H9 (cell line): ENCODE measurements at regions not wholly inside any gene's neighbourhood (a gene's known extent, or its start where the extent isn't known, plus 50 kb on each side); places are given as distances from the start of the nearest gene placed in this dataset.

Experiments used
- DNase-seq: peaks from one replicate; pipeline ENCODE4 v3.0.0-alpha.2; 2017
- H2AFZ ChIP-seq: one replicate; pipeline ENCODE4 v1.6.1; 2013; ENCODE audit warnings: mild to moderate bottlenecking, low read length, control low read depth, moderate library complexity
- H2AK5ac ChIP-seq: 2 replicates; pipeline ENCODE4 v1.6.1; 2013; ENCODE audit warnings: low read length, control low read depth, mixed read lengths; ENCODE audit not compliant: insufficient read length
- H2BK120ac ChIP-seq: one replicate; pipeline ENCODE4 v1.6.1; 2013; ENCODE audit warnings: low read depth, mild to moderate bottlenecking, low read length, control low read depth, inconsistent platforms; ENCODE audit not compliant: poor library complexity, severe bottlenecking
- H2BK12ac ChIP-seq: 2 replicates; pipeline ENCODE4 v1.6.1; 2013; ENCODE audit warnings: low read length, control low read depth, mixed read lengths, low read depth; ENCODE audit not compliant: insufficient read length
- H2BK15ac ChIP-seq: 2 replicates; pipeline ENCODE4 v1.6.1; 2013; ENCODE audit warnings: low read depth, low read length, control low read depth
- H2BK20ac ChIP-seq: one replicate; pipeline ENCODE4 v1.6.1; 2013; ENCODE audit warnings: low read depth, mild to moderate bottlenecking, low read length, control low read depth, inconsistent platforms; ENCODE audit not compliant: poor library complexity, severe bottlenecking
- H2BK5ac ChIP-seq: 2 replicates; pipeline ENCODE4 v1.6.1; 2013; ENCODE audit warnings: low read length, control low read depth, mixed read lengths; ENCODE audit not compliant: insufficient read length
- H3K14ac ChIP-seq: 2 replicates; pipeline ENCODE4 v1.6.1; 2013; ENCODE audit warnings: low read length, control low read depth; ENCODE audit not compliant: insufficient read depth
- H3K18ac ChIP-seq: 2 replicates; pipeline ENCODE4 v1.6.1; 2013; ENCODE audit warnings: low read depth, mild to moderate bottlenecking, mixed read lengths, low read length, control low read depth; ENCODE audit not compliant: insufficient read length
- H3K23ac ChIP-seq: 2 replicates; pipeline ENCODE4 v1.6.1; 2013; ENCODE audit warnings: low read length, control low read depth, mixed read lengths, low read depth; ENCODE audit not compliant: insufficient read length
- H3K23me2 ChIP-seq: 2 replicates; pipeline ENCODE4 v1.6.1; 2013; ENCODE audit warnings: low read depth, mild to moderate bottlenecking, mixed read lengths, low read length, control low read depth; ENCODE audit not compliant: insufficient read length, poor library complexity, severe bottlenecking
- H3K27ac ChIP-seq: 2 replicates; pipeline ENCODE4 v1.5.1; 2013; ENCODE audit warnings: low read length, control low read depth, mixed read lengths, low read depth; ENCODE audit not compliant: insufficient read length
- H3K27me3 ChIP-seq: 2 replicates; pipeline ENCODE4 v1.6.1; 2013; ENCODE audit warnings: low read length, control low read depth, inconsistent platforms; ENCODE audit not compliant: insufficient read depth
- H3K4ac ChIP-seq: 2 replicates; pipeline ENCODE4 v1.6.1; 2013; ENCODE audit warnings: low read depth, mild to moderate bottlenecking, control low read depth, inconsistent platforms, low read length, moderate library complexity
- H3K4me1 ChIP-seq: 2 replicates; pipeline ENCODE4 v1.6.1; 2013; ENCODE audit warnings: low read length, control low read depth, inconsistent platforms; ENCODE audit not compliant: insufficient read depth
- H3K4me2 ChIP-seq: 2 replicates; pipeline ENCODE4 v1.6.1; 2013; ENCODE audit warnings: low read length, control low read depth, mixed read lengths; ENCODE audit not compliant: insufficient read length, insufficient read depth
- H3K56ac ChIP-seq: 2 replicates; pipeline ENCODE4 v1.6.1; 2013; ENCODE audit warnings: low read depth, mild to moderate bottlenecking, mixed read lengths, low read length, control low read depth; ENCODE audit not compliant: insufficient read length
- H3K79me1 ChIP-seq: 2 replicates; pipeline ENCODE4 v1.6.1; 2013; ENCODE audit warnings: low read depth, mild to moderate bottlenecking, moderate library complexity, low read length, control low read depth, inconsistent platforms; ENCODE audit not compliant: insufficient read depth, poor library complexity, severe bottlenecking
- H3K79me2 ChIP-seq: 2 replicates; pipeline ENCODE4 v1.6.1; 2013; ENCODE audit warnings: low read length, control low read depth, inconsistent platforms; ENCODE audit not compliant: insufficient read depth
- H3K9ac ChIP-seq: 2 replicates; pipeline ENCODE4 v1.6.1; 2013; ENCODE audit warnings: low read length, control low read depth, mixed read lengths; ENCODE audit not compliant: insufficient read length; ENCODE audit errors: extremely low read depth
- H3K9me3 ChIP-seq: one replicate; pipeline ENCODE4 v1.6.1; 2013; ENCODE audit warnings: low read depth, low read length, inconsistent platforms; ENCODE audit not compliant: control insufficient read depth
- H3T11ph ChIP-seq: one replicate; pipeline ENCODE4 v1.6.1; 2013; ENCODE audit warnings: mild to moderate bottlenecking, low read length, control low read depth, inconsistent platforms
- H4K20me1 ChIP-seq: one replicate; pipeline ENCODE4 v1.6.1; 2013; ENCODE audit not compliant: control insufficient read depth, insufficient read length, insufficient read depth
- H4K5ac ChIP-seq: 2 replicates; pipeline ENCODE4 v1.6.1; 2013; ENCODE audit warnings: low read depth, mild to moderate bottlenecking, mixed read lengths, low read length, control low read depth; ENCODE audit not compliant: insufficient read length
- H4K8ac ChIP-seq: replicated peaks from 2 replicates; pipeline ENCODE4 v1.6.1; 2013; ENCODE audit warnings: low read length, control low read depth, mixed read lengths, low read depth; ENCODE audit not compliant: insufficient read length
- H4K91ac ChIP-seq: 2 replicates; pipeline ENCODE4 v1.6.1; 2013; ENCODE audit warnings: low read depth, mild to moderate bottlenecking, moderate library complexity, mixed read lengths, low read length, control low read depth; ENCODE audit not compliant: insufficient read length
- H3K27ac Mint-ChIP-seq, 3 experiments: 2 replicates in 2 of 3; 3 replicates in 1 of 3; pipeline ENCODE4 v1.8.0; 2020 to 2021; ENCODE audit warnings: mixed read lengths in 3 of 3, mild to moderate bottlenecking in 1 of 3, moderate library complexity in 1 of 3
- H3K27me3 Mint-ChIP-seq: 2 replicates; pipeline ENCODE4 v1.8.0; 2021; ENCODE audit warnings: low read depth, mild to moderate bottlenecking, moderate library complexity, mixed read lengths
- H3K36me3 Mint-ChIP-seq, 3 experiments: 2 replicates in 2 of 3; 3 replicates in 1 of 3; pipeline ENCODE4 v1.8.0; 2020 to 2021; ENCODE audit warnings: low read depth in 3 of 3, mixed read lengths in 3 of 3; ENCODE audit not compliant: insufficient read depth in 1 of 3
- H3K4me1 Mint-ChIP-seq, 2 experiments: 2 replicates each; pipeline ENCODE4 v1.8.0; 2020; ENCODE audit warnings: mixed read lengths in 2 of 2
- H3K4me3 Mint-ChIP-seq, 2 experiments: 2 replicates in 1 of 2; 3 replicates in 1 of 2; pipeline ENCODE4 v1.8.0; 2020 to 2021; ENCODE audit warnings: mild to moderate bottlenecking in 2 of 2, mixed read lengths in 2 of 2, moderate library complexity in 1 of 2
- H3K9me3 Mint-ChIP-seq, 2 experiments: 2 replicates in 1 of 2; 3 replicates in 1 of 2; pipeline ENCODE4 v1.8.0; 2020; ENCODE audit warnings: mild to moderate bottlenecking in 2 of 2, mixed read lengths in 2 of 2, moderate library complexity in 1 of 2
- WGBS: extraction: QIAGEN DNeasy Blood & Tissue Kit; methylation state at CpG from one replicate; pipeline ENCODE4 v1.1.7; 2013; ENCODE audit warnings: missing lambda C conversion rate, low lambda C conversion rate, mixed read lengths; ENCODE audit not compliant: insufficient read length; ENCODE audit errors: extremely low coverage; 5-methylcytosine and 5-hydroxymethylcytosine counted together
- TF ChIP-seq, protein P1 (sequence below): fragments of 200-600 bp; sonication (generic); conservative IDR thresholded peaks from 3 replicates; pipeline ENCODE4 v1.8.0; 2021; ENCODE audit warnings: antibody characterized with exemption, mild to moderate bottlenecking

DNA sequence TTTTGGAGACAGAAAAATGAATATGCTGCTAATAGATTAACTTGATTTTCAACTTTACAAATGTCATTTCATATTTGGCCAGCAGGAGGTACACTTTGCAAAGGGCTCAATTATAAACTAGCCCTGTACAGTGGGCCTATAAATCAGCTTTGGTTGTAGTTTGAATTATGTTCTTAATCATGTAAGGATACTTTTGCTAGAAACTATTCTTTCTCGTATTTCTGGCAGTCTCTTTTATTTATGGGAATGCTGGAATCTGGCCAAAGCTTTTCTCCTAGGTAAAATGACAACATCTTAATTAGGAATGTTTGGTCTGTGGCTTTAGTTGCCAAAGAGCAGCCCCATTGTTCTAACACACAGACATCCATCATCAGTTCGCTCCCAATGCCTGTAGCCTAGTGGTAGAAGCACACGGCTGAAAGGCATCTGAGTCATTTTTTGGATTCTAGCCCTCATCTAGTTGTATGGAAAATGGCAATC, 1322.3 kb upstream of the SEL1L start:
- Mint-ChIP-seq H3K27ac (no peak overlapping the region), H3K4me3 (no peak overlapping the region)
- H4K5ac ChIP-seq: no peak overlapping the region

More for the DNA sequence above, 1322.3 kb upstream of the SEL1L start:
- no peak overlapping the region for H4K8ac ChIP-seq
- no peak overlapping the region for H3K14ac ChIP-seq
- Mint-ChIP-seq H3K27me3 (no peaks in the 10 kb centered on the region), H3K9me3 (no peaks in the 10 kb centered on the region), H3K36me3 (no peaks in the 10 kb centered on the region), H3K4me1 (peaks cover 6 to 13% of the 10 kb centered on the region in 2 experiments; a peak in 3 of 4 replicates)
- no peak overlapping the region for H3K18ac ChIP-seq
- H3K4ac ChIP-seq: no peak overlapping the region
- H2BK5ac ChIP-seq: no peak overlapping the region
- H2BK120ac ChIP-seq: no peak overlapping the region
- no peak overlapping the region for H3K4me2 ChIP-seq
- no peak for DNase-seq
- TF ChIP-seq, protein P1, sequence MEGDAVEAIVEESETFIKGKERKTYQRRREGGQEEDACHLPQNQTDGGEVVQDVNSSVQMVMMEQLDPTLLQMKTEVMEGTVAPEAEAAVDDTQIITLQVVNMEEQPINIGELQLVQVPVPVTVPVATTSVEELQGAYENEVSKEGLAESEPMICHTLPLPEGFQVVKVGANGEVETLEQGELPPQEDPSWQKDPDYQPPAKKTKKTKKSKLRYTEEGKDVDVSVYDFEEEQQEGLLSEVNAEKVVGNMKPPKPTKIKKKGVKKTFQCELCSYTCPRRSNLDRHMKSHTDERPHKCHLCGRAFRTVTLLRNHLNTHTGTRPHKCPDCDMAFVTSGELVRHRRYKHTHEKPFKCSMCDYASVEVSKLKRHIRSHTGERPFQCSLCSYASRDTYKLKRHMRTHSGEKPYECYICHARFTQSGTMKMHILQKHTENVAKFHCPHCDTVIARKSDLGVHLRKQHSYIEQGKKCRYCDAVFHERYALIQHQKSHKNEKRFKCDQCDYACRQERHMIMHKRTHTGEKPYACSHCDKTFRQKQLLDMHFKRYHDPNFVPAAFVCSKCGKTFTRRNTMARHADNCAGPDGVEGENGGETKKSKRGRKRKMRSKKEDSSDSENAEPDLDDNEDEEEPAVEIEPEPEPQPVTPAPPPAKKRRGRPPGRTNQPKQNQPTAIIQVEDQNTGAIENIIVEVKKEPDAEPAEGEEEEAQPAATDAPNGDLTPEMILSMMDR: peak; percentile 66
- H3K27me3 ChIP-seq: no peaks in the 10 kb centered on the region; the same call in 1 of the 2 replicates
- no peak overlapping the region for H2BK12ac ChIP-seq
- no peak overlapping the region for H3T11ph ChIP-seq
- H3K23me2 ChIP-seq: no peaks in the 10 kb centered on the region
- no peak overlapping the region for H3K27ac ChIP-seq
- no peak overlapping the region for H2BK20ac ChIP-seq
- no peak overlapping the region for H3K23ac ChIP-seq
- H2BK15ac ChIP-seq: no peak overlapping the region
- H2AFZ ChIP-seq: no peak overlapping the region
- H2AK5ac ChIP-seq: no peak overlapping the region
- no peaks in the 10 kb centered on the region for H4K20me1 ChIP-seq
- no peak overlapping the region for H3K9ac ChIP-seq
- WGBS: no CpG with 5 or more reads among the region's 3 CpGs
- no peaks in the 10 kb centered on the region for H3K79me1 ChIP-seq
- no peaks in the 10 kb centered on the region for H3K9me3 ChIP-seq
- H3K56ac ChIP-seq: no peak overlapping the region
- H4K91ac ChIP-seq: no peak overlapping the region
- H3K79me2 ChIP-seq: no peaks in the 10 kb centered on the region
- H3K4me1 ChIP-seq: no peaks in the 10 kb centered on the region
